PC-9 (cell line): ENCODE measurements at regions not wholly inside any gene's neighbourhood (a gene's known extent, or its start where the extent isn't known, plus 50 kb on each side); places are given as distances from the start of the nearest gene placed in this dataset.

Experiments
- BruUV-seq: library from RNA; stranded (reverse); fragments of 400-500 nt; replicated peaks from 2 replicates; lab custom pipeline; 2021; lab: Mats Ljungman, UMichigan
- CTCF ChIA-PET: fragments of 300-600 bp; sonication (Branson Sonifier 250); formaldehyde crosslinking; loops from one replicate; lab custom pipeline; 2022; ENCODE audit warnings: antibody characterized with exemption; lab: Charles Lee
- POLR2A ChIA-PET: fragments of 300-600 bp; sonication (Branson Sonifier 250); formaldehyde crosslinking; loops from one replicate; lab custom pipeline; 2022; ENCODE audit warnings: antibody characterized with exemption; ENCODE audit not compliant: unreplicated experiment; lab: Charles Lee
- DNase-seq, 2 experiments: peaks; one replicate each; pipeline versions ENCODE4 v3.0.0 to v3.0.0-alpha.2; 2015 to 2022; ENCODE audit warnings: mixed read lengths in 1 of 2
- H2AFZ ChIP-seq: fragments of 200-600 bp; sonication (generic); 2 replicates; pipeline ENCODE4 v1.8.1; 2017; ENCODE audit warnings: antibody characterized with exemption
- H3F3A ChIP-seq: fragments of 200-600 bp; sonication (generic); 2 replicates; pipeline ENCODE4 v1.8.1; 2017; ENCODE audit warnings: antibody characterized with exemption, mild to moderate bottlenecking, low read depth; ENCODE audit not compliant: insufficient read depth
- H3K27ac ChIP-seq: fragments of 200-600 bp; sonication (generic); 2 replicates; pipeline ENCODE4 v1.6.1; 2016; ENCODE audit warnings: mixed run types
- H3K27me3 ChIP-seq: fragments of 200-600 bp; sonication (generic); 2 replicates; pipeline ENCODE4 v1.6.1; 2016; ENCODE audit warnings: low read depth, mixed run types; ENCODE audit not compliant: insufficient read depth
- H3K36me3 ChIP-seq: fragments of 200-600 bp; sonication (generic); 2 replicates; pipeline ENCODE4 v1.6.1; 2016; ENCODE audit warnings: low read depth, mixed run types
- H3K4me1 ChIP-seq: fragments of 200-600 bp; sonication (generic); replicated peaks from 2 replicates; pipeline ENCODE4 v1.6.1; 2016; ENCODE audit warnings: mixed run types; ENCODE audit not compliant: insufficient read depth
- H3K4me2 ChIP-seq: fragments of 200-600 bp; sonication (generic); 2 replicates; pipeline ENCODE4 v1.6.1; 2017; ENCODE audit warnings: mixed run types
- H3K4me3 ChIP-seq: fragments of 200-600 bp; sonication (generic); 2 replicates; pipeline ENCODE4 v1.6.1; 2016; ENCODE audit warnings: mixed run types
- H3K79me2 ChIP-seq: fragments of 200-600 bp; sonication (generic); 2 replicates; pipeline ENCODE4 v1.6.1; 2017; ENCODE audit warnings: low read depth, mixed run types
- H3K9me2 ChIP-seq: fragments of 200-600 bp; sonication (generic); 2 replicates; pipeline ENCODE4 v1.8.1; 2017; ENCODE audit warnings: mild to moderate bottlenecking; ENCODE audit not compliant: insufficient read depth
- H3K9me3 ChIP-seq: fragments of 200-600 bp; sonication (generic); 2 replicates; pipeline ENCODE4 v1.8.1; 2016; ENCODE audit warnings: low read depth; ENCODE audit not compliant: insufficient read depth
- H4K20me1 ChIP-seq: fragments of 200-600 bp; sonication (generic); 2 replicates; pipeline ENCODE4 v1.8.1; 2017; ENCODE audit not compliant: insufficient read depth
- EZH2 ChIP-seq: fragments of 200-600 bp; sonication (generic); IDR thresholded peaks from 2 replicates; pipeline ENCODE4 v1.8.0; 2017; ENCODE audit warnings: antibody characterized with exemption, low read depth
- intact Hi-C: fragments of 100-400 bp; cut with micrococcal nuclease; formaldehyde crosslinking; loops from one replicate; pipeline ENCODE4 v1.10.0; 2022; ENCODE audit not compliant: unreplicated experiment
- TF ChIP-seq, protein P1 (sequence below): fragments of 200-600 bp; sonication (generic); conservative IDR thresholded peaks from 2 replicates; pipeline ENCODE4 v1.6.1; 2017; ENCODE audit warnings: mixed run types, antibody characterized with exemption, mild to moderate bottlenecking, moderate library complexity

DNA sequence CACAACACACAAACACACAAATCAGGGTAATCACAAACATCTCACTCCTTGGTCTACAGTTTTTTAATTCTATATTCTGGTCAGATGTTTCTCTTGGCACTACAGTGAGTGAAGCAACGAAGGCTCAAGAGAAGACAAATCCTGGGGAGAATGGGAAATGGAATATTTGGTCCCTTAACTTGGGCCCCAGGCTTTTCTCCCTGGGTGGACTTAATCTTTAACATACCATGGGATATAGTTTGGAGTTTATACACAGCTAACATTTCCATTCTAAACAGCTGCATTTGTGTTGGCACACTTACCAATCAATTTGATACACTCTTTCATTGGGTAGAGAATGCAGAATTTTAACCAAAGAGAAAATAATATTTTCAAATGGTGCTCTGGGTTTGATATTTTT is 1132.6 kb upstream of the SLC10A2 start:
- ChIA-PET POLR2A (interaction anchor here (0.6 kb wide), 1 partner anchor 312 kb away, joined by 7 read pairs; no protein-coding TSS in a partner anchor), CTCF (no interaction called here)
- Histone ChIP-seq H3F3A (no peaks in the 10 kb centered on the region), H3K4me3 (no peak overlapping the region), H3K9me3 (no peaks in the 10 kb centered on the region; the same call in 1 of the 2 replicates), H3K36me3 (no peaks in the 10 kb centered on the region), H3K27me3 (no peaks in the 10 kb centered on the region), H3K4me2 (no peak overlapping the region), H4K20me1 (no peaks in the 10 kb centered on the region), H3K4me1 (no peaks in the 10 kb centered on the region), H3K9me2 (no peaks in the 10 kb centered on the region), H3K27ac (no peak overlapping the region), H2AFZ (0 out of 2 replicates have a peak overlapping the region, but pooled peaks have one; percentile 25), H3K79me2 (no peaks in the 10 kb centered on the region)
- no peak for DNase-seq
- no TSS peak for BruUV-seq
- intact Hi-C loops, result no loop called here
- TF ChIP-seq, protein P1, sequence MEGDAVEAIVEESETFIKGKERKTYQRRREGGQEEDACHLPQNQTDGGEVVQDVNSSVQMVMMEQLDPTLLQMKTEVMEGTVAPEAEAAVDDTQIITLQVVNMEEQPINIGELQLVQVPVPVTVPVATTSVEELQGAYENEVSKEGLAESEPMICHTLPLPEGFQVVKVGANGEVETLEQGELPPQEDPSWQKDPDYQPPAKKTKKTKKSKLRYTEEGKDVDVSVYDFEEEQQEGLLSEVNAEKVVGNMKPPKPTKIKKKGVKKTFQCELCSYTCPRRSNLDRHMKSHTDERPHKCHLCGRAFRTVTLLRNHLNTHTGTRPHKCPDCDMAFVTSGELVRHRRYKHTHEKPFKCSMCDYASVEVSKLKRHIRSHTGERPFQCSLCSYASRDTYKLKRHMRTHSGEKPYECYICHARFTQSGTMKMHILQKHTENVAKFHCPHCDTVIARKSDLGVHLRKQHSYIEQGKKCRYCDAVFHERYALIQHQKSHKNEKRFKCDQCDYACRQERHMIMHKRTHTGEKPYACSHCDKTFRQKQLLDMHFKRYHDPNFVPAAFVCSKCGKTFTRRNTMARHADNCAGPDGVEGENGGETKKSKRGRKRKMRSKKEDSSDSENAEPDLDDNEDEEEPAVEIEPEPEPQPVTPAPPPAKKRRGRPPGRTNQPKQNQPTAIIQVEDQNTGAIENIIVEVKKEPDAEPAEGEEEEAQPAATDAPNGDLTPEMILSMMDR, result no peak
- TF ChIP-seq EZH2, result no peak

DNA sequence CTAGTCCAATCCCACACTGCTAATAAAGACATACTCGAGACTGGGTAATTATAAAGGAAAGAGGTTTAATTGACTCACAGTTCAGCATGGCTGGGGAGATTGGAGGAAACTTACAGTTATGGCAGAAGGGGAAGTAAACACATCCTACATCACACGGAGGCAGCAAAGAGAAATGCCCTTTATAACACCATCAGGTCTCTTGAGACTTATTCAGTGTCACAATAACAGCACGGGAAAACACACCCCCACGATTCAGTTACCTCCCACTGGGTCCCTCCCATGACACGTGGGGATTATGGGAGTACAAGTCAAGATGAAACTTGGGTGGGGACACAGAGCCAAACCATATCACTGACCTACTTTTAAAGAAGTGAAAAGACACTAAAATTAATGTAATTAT is 1130.4 kb upstream of the SLC10A2 start:
- TF ChIP-seq, protein P1, result no peak
- TF ChIP-seq EZH2, result no peak
- H2AFZ ChIP-seq, result no peak overlapping the region
- intact Hi-C loops, result no loop called here
- H3K9me3 ChIP-seq, result no peaks in the 10 kb centered on the region; the same call in 1 of the 2 replicates
- ChIA-PET POLR2A (no interaction called here), CTCF (no interaction called here)
- no peaks in the 10 kb centered on the region for H3K27me3 ChIP-seq
- DNase-seq, result no peak
- no peaks in the 10 kb centered on the region for H3F3A ChIP-seq
- no peak overlapping the region for H3K4me2 ChIP-seq
- no peaks in the 10 kb centered on the region for H3K36me3 ChIP-seq
- no peaks in the 10 kb centered on the region for H3K9me2 ChIP-seq
- no peak overlapping the region for H3K27ac ChIP-seq
- H3K4me1 ChIP-seq, result no peaks in the 10 kb centered on the region
- no peak overlapping the region for H3K4me3 ChIP-seq
- H3K79me2 ChIP-seq, result no peaks in the 10 kb centered on the region
- no TSS peak for BruUV-seq
- no peaks in the 10 kb centered on the region for H4K20me1 ChIP-seq

DNA sequence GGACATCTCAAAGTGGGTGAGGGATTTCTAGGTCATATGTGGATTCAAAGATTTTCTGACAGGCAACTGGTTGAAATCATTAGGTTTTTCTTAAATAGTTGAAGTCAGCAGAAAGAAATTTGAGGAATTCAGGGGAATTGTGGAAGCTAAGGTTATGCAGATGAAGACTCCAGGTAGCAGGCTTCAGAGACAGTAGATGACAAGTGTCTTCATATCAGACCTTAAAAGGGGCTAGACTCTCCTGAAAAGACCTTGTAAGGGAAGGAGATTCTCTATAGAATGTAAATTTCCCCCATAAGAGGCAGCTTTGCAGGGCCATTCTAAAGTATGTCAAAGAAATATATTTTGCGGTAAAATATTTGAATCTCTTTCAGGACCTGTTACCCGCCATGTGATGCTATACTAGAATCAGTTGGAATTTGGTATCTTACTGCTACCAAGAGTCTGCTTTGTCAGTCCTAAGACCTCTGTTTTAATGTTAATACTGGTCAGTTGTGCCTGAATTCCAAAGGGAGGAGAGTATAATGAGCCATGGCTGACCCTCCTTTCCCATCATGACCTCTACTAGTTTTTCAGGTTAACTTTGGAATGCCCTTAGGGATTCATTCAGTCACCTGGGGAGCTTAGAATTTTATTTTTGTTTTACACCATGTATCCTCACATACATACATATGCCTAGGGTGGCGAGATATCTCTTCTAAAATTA is 1115.5 kb upstream of the SLC10A2 start:
- Histone ChIP-seq H3K36me3 (no peaks in the 10 kb centered on the region), H3K27ac (no peak overlapping the region), H3K27me3 (no peaks in the 10 kb centered on the region), H3K4me2 (no peak overlapping the region), H3K79me2 (no peaks in the 10 kb centered on the region), H2AFZ (no peak overlapping the region), H3F3A (no peaks in the 10 kb centered on the region), H3K9me3 (no peaks in the 10 kb centered on the region), H3K4me1 (no peaks in the 10 kb centered on the region), H3K4me3 (no peak overlapping the region), H3K9me2 (no peaks in the 10 kb centered on the region), H4K20me1 (no peaks in the 10 kb centered on the region)
- no TSS peak for BruUV-seq
- intact Hi-C loops, result no loop called here
- ChIA-PET CTCF (no interaction called here), POLR2A (no interaction called here)
- TF ChIP-seq EZH2, result no peak
- TF ChIP-seq, protein P1, result no peak
- no peak for DNase-seq
